ENCODE measurements at regions not wholly inside any gene's neighbourhood (a gene's known extent, or its start where the extent isn't known, plus 50 kb on each side); places are given as distances from the start of the nearest gene placed in this dataset.
"Not testable (repeated sequence)": the region's sequence is repeated elsewhere in the genome, so short reads cannot be mapped to it uniquely, and the experiment has no call there.

DNA sequence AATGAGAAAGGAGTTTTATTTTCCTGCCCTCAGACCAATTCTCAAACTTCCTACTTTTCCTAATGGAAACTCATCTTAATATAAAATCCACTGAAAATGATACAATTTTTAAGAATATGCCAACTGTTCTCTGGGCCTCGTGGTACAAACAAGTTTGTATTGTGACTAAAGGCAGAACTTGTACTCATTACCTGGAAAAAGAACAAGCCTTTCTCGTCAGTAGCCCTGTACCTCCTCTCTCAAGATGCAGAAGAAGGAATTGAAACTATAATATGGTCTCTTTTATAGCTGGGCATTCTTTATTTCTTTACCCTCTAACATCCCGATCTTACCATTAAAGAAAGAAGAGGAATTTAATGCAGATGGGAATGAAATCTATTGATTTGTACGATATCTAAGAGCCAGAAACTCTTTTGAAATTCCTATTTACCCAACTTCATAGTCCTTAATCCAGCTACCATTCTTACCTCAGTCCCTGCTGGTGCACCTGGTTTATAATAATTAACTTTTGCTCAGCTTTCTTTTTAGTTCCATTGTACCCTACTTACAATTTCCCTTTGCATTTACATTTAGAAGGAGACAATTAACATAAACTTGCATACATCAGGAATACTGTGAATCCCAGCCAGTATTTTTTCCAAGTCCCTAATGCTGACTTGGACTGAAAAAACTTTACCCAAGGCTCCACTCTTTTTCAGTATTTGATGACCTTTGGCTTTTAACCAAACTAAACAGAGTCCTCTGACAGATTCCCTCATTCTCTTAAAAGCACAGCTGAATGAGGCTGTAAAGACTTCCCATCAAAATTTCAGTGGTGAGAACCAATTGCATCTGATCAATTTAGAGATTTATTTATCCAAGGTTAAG lies 1162.4 kb downstream of the BRINP3 start:
- Histone ChIP-seq H3K4me2 (ENCODE audit: low read length) (no peak overlapping the region), H3K79me2 (ENCODE audit: low read length) (no peaks in the 10 kb centered on the region), H3K9me3 (ENCODE audit: insufficient read depth, low read length) (no peaks in the 10 kb centered on the region), H3K27ac (ENCODE audit: low read length) (no peak overlapping the region), H3K27me3 (ENCODE audit: low read depth, low read length) (no peaks in the 10 kb centered on the region), H3K4me3 (ENCODE audit: low read length) (no peak overlapping the region), H3K36me3 (replicated peaks; ENCODE audit: low read depth, low read length) (no peaks in the 10 kb centered on the region), H4K20me1 (ENCODE audit: insufficient read depth, low read length) (no peaks in the 10 kb centered on the region), H2AFZ (ENCODE audit: low read depth, low read length) (no peak overlapping the region), H3K4me1 (ENCODE audit: low read length) (no peaks in the 10 kb centered on the region), H3K9ac (ENCODE audit: low read length) (no peak overlapping the region)
- TF ChIP-seq EZH2phosphoT487 (IDR thresholded peaks at IDR 0.05; ENCODE audit: low read depth) = no peak
- TF ChIP-seq, protein P1, sequence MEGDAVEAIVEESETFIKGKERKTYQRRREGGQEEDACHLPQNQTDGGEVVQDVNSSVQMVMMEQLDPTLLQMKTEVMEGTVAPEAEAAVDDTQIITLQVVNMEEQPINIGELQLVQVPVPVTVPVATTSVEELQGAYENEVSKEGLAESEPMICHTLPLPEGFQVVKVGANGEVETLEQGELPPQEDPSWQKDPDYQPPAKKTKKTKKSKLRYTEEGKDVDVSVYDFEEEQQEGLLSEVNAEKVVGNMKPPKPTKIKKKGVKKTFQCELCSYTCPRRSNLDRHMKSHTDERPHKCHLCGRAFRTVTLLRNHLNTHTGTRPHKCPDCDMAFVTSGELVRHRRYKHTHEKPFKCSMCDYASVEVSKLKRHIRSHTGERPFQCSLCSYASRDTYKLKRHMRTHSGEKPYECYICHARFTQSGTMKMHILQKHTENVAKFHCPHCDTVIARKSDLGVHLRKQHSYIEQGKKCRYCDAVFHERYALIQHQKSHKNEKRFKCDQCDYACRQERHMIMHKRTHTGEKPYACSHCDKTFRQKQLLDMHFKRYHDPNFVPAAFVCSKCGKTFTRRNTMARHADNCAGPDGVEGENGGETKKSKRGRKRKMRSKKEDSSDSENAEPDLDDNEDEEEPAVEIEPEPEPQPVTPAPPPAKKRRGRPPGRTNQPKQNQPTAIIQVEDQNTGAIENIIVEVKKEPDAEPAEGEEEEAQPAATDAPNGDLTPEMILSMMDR (IDR thresholded peaks at IDR 0.05; ENCODE audit: low read depth, low read length) = no peak

DNA sequence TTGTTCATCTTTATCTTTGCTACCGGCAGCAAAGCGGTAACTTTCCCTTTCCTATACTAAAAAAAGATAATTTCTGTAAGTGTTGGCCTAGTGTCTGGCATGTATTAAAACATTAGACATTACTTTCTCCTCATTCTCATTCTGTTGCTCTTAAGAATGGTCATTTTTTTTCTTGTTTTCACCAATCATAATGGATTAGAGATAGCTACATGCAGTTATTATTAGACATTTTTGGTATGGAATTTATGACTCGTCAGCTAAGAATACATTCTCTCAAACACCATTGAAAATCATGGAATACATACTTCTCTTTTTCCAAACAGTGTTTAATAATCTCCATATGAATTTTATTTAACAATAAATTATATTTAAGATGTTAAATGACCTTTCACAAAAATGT lies 1154.6 kb downstream of the BRINP3 start:
- Histone ChIP-seq H3K27me3 (ENCODE audit: low read depth, low read length) (no peaks in the 10 kb centered on the region), H3K9ac (ENCODE audit: low read length) (no peak overlapping the region), H3K9me3 (ENCODE audit: insufficient read depth, low read length) (no peaks in the 10 kb centered on the region), H3K4me3 (ENCODE audit: low read length) (no peak overlapping the region), H3K36me3 (replicated peaks; ENCODE audit: low read depth, low read length) (no peaks in the 10 kb centered on the region), H3K79me2 (ENCODE audit: low read length) (no peaks in the 10 kb centered on the region), H4K20me1 (ENCODE audit: insufficient read depth, low read length) (no peaks in the 10 kb centered on the region), H2AFZ (ENCODE audit: low read depth, low read length) (no peak overlapping the region), H3K27ac (ENCODE audit: low read length) (no peak overlapping the region), H3K4me1 (ENCODE audit: low read length) (no peaks in the 10 kb centered on the region), H3K4me2 (ENCODE audit: low read length) (no peak overlapping the region)
- TF ChIP-seq EZH2phosphoT487 (IDR thresholded peaks at IDR 0.05; ENCODE audit: low read depth) = no peak
- TF ChIP-seq, protein P1 (IDR thresholded peaks at IDR 0.05; ENCODE audit: low read depth, low read length) = no peak

DNA sequence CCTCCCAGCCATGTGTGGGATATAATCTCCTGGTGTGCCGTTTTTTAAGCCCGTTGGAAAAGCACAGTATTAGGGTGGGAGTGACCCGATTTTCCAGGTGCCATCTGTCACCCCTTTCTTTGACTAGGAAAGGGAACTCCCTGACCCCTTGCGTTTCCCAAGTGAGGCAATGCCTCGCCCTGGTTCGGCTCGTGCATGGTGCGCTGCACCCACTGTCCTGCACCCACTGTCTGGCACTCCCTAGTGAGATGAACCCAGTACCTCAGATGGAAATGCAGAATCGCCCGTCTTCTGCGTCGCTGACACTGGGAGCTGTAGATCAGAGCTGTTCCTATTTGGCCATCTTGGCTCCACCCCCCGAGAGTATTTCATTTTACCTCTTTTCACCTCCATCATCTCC lies 1146.6 kb downstream of the BRINP3 start:
- not testable (repeated sequence) for H3K4me1 ChIP-seq (ENCODE audit: low read length); H4K20me1 ChIP-seq (ENCODE audit: insufficient read depth, low read length); H3K27me3 ChIP-seq (ENCODE audit: low read depth, low read length); H3K9ac ChIP-seq (ENCODE audit: low read length); H3K9me3 ChIP-seq (ENCODE audit: insufficient read depth, low read length); H3K27ac ChIP-seq (ENCODE audit: low read length); H3K4me2 ChIP-seq (ENCODE audit: low read length); H3K4me3 ChIP-seq (ENCODE audit: low read length); H3K36me3 ChIP-seq (replicated peaks; ENCODE audit: low read depth, low read length); H2AFZ ChIP-seq (ENCODE audit: low read depth, low read length); H3K79me2 ChIP-seq (ENCODE audit: low read length)

DNA sequence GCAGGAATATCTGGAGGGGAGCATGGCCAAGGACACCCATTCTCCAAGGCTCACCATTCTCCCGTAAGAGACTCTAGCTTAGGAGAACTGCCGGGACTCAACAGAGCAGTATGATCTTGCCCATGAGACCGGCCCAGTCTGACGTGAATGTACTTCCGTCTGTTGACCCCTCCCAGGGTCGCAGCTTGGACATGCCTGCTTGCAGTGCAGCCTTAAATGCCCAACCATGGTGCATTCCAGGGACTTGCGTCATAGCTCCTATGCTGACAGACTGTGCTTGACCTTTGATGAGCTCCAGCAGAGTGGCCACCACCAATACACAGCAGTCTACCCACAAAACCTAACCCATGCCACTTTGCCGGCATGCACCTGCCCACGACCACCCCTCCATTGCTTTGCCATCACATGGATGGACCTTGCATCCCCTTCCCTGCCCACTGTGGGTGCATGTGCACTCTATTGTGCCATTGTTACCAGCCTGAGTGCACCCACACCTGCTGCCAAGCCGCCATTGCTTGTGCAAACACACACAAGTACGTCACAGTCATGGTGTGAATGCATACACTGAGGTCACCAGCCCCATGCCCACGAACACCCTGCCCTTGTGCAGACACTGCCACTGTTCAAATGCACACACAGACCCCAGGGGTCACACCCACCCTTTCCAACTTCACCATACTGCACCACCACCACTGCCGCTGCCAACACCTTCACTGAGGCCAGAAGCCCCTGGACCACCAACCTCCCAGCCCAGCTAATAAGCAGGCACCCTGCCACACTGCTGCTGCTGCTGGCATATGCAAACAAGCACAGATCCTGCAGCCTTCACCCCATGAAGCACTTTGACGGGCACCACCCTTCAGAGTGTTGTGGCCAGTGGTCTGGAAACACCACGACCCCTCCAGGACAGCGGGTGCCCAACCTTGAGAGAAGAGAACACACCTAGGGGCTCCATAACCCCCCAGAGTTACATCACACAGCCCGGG lies 1141.3 kb downstream of the BRINP3 start:
- H3K36me3 ChIP-seq (replicated peaks; ENCODE audit: low read depth, low read length) = no peaks in the 10 kb centered on the region
- no peaks in the 10 kb centered on the region for H4K20me1 ChIP-seq (ENCODE audit: insufficient read depth, low read length)
- no peak overlapping the region for H3K4me2 ChIP-seq (ENCODE audit: low read length)
- TF ChIP-seq, protein P1 (IDR thresholded peaks at IDR 0.05; ENCODE audit: low read depth, low read length) = no peak
- TF ChIP-seq EZH2phosphoT487 (IDR thresholded peaks at IDR 0.05; ENCODE audit: low read depth) = no peak
- no peak overlapping the region for H3K9ac ChIP-seq (ENCODE audit: low read length)
- H3K4me3 ChIP-seq (ENCODE audit: low read length) = no peak overlapping the region
- H3K79me2 ChIP-seq (ENCODE audit: low read length) = no peaks in the 10 kb centered on the region
- no peak overlapping the region for H2AFZ ChIP-seq (ENCODE audit: low read depth, low read length)
- H3K9me3 ChIP-seq (ENCODE audit: insufficient read depth, low read length) = no peaks in the 10 kb centered on the region
- no peak overlapping the region for H3K27ac ChIP-seq (ENCODE audit: low read length)
- H3K4me1 ChIP-seq (ENCODE audit: low read length) = no peaks in the 10 kb centered on the region
- H3K27me3 ChIP-seq (ENCODE audit: low read depth, low read length) = no peaks in the 10 kb centered on the region

All from OCI-LY3 (cell line).